Effector memory CD8-positive, alpha-beta T cell (primary cell): ENCODE measurements at regions not wholly inside any gene's neighbourhood (a gene's known extent, or its start where the extent isn't known, plus 50 kb on each side); places are given as distances from the start of the nearest gene placed in this dataset.
"Not testable (repeated sequence)": the region's sequence is repeated elsewhere in the genome, so short reads cannot be mapped to it uniquely, and the experiment has no call there.

ENCODE experiments used
- ATAC-seq: fragments of 150-1000 bp; cut with Tn5 transposase; replicated peaks from 2 replicates; pipeline ENCODE4 v1.10.0; 2021; ENCODE audit warnings: mild to moderate bottlenecking, moderate library complexity
- DNase-seq, 3 experiments: peaks; one replicate each; pipeline ENCODE4 v3.0.0; 2021
- H3K27ac Mint-ChIP-seq, 2 donors: one replicate each; pipeline ENCODE4 v1.8.0; 2022; ENCODE audit warnings: mild to moderate bottlenecking in 2 of 2, mixed read lengths in 2 of 2, moderate library complexity in 2 of 2
- H3K27me3 Mint-ChIP-seq, 2 donors: one replicate each; pipeline ENCODE4 v1.8.0; 2022; ENCODE audit warnings: mixed read lengths in 2 of 2
- H3K36me3 Mint-ChIP-seq: one replicate; pipeline ENCODE4 v1.8.0; 2022; ENCODE audit warnings: mild to moderate bottlenecking, moderate library complexity, mixed read lengths; ENCODE audit not compliant: insufficient read depth
- H3K4me1 Mint-ChIP-seq, 2 donors: one replicate each; pipeline ENCODE4 v1.8.0; 2022; ENCODE audit warnings: low read depth in 2 of 2, mixed read lengths in 2 of 2
- H3K4me3 Mint-ChIP-seq, 2 donors: one replicate each; pipeline ENCODE4 v1.8.0; 2022; ENCODE audit warnings: mild to moderate bottlenecking in 2 of 2, mixed read lengths in 2 of 2, moderate library complexity in 2 of 2
- H3K9me3 Mint-ChIP-seq, 2 donors: one replicate each; pipeline ENCODE4 v1.8.0; 2022; ENCODE audit warnings: mixed read lengths in 2 of 2

DNA sequence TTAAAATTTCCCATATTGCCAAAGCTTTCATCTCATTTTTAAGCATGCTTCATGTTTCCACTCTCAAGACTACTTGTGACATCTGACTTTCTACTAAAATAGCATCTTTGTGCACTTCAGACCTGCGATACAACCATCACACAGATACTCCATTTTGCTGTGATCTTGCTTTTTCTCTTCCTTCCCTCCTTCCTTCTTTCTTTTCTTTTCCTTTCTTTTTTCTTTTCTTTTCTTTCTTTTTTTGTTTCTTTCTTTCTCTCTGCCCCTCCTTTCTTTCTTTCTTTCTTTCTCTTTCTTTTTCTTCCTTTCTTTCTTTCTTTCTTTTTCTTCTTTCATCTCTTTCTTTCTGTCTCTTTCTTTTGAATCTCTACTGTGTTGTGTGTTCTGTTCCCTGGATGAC is 194.0 kb upstream of the KCND2 start:
- no peaks in the 10 kb centered on the region for H3K4me1 Mint-ChIP-seq
- no peak for ATAC-seq
- H3K27ac Mint-ChIP-seq, result no peak overlapping the region
- no peak overlapping the region for H3K4me3 Mint-ChIP-seq
- peaks cover 5 to 9% of the 10 kb centered on the region in 2 donors for H3K9me3 Mint-ChIP-seq
- H3K27me3 Mint-ChIP-seq, result no peaks in the 10 kb centered on the region
- DNase-seq, result no peak
- H3K36me3 Mint-ChIP-seq, result peaks cover 6% of the 10 kb centered on the region

DNA sequence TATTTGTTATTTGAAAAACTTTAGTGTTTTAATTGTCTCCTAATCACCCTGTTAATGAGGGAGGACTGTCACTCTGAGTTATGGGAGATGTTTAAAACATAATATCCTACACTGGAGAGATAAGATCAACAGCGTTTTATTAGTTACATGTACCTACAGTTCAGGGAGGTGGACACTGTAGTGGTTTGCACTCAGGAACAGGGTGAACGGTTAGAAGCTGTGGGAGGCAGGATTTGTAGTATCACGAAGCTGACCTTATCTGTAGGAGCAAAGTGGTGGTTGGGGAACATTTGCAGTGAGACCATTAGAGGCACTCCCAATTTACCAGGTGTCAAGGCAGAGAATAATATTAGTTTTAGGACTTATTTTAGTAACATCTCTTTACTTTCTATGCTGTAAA is 193.3 kb upstream of the KCND2 start:
- H3K4me3 Mint-ChIP-seq, result no peak overlapping the region
- H3K36me3 Mint-ChIP-seq, result peaks cover 6% of the 10 kb centered on the region
- peaks cover 2 to 5% of the 10 kb centered on the region in 2 donors for H3K9me3 Mint-ChIP-seq
- H3K27ac Mint-ChIP-seq, result no peak overlapping the region
- DNase-seq, result no peak
- no peaks in the 10 kb centered on the region for H3K27me3 Mint-ChIP-seq
- no peaks in the 10 kb centered on the region for H3K4me1 Mint-ChIP-seq
- ATAC-seq, result no peak

DNA sequence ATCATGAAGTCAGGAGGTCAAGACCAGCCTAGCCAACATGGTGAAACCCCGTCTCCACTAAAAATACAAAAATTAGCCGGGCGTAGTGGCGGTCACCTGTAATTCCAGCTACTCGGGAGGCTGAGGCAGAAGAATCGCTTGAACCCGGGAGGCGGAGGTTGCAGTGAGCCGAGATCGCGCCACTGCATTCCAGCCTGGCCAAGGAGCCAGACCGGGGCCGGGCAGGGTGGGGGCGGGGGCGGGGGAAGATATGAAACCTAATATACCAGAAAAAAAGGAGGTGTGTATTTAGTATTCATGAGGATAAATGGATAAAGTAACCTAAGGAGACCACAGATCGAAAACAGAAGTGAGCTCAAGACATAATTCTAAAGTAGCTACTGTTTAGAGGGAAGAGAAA is 186.5 kb upstream of the KCND2 start:
- H3K36me3 Mint-ChIP-seq, H3K27ac Mint-ChIP-seq, ATAC-seq, H3K4me1 Mint-ChIP-seq, H3K4me3 Mint-ChIP-seq, DNase-seq, H3K27me3 Mint-ChIP-seq: not testable (repeated sequence)
- H3K9me3 Mint-ChIP-seq, result peaks cover 0 to 10% of the 10 kb centered on the region in 2 donors

DNA sequence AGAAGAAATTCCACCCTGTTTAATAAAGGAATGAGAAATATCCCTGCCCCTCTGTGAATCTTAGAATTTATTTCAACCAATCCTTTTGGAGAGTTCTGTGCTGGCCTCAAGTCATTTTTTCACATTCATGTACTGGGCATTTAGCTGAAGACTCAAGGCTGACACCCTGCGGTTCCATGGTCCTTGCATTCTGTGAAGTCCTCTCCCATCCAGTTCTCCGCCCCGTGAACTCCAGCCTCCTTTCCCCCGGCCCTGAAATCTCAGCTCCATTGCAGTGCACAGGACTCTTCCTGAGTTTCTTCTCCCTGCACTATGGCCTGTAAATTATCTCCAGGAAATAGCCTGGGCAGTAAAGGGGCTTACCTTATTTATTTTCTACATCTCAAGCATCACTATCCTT is 183.0 kb upstream of the KCND2 start:
- H3K4me1 Mint-ChIP-seq, result no peaks in the 10 kb centered on the region
- no peaks in the 10 kb centered on the region for H3K36me3 Mint-ChIP-seq
- ATAC-seq (no peak), DNase-seq (no peak)
- H3K4me3 Mint-ChIP-seq, result no peak overlapping the region
- H3K27me3 Mint-ChIP-seq, result no peaks in the 10 kb centered on the region
- H3K27ac Mint-ChIP-seq, result no peak overlapping the region
- peaks cover 0 to 10% of the 10 kb centered on the region in 2 donors for H3K9me3 Mint-ChIP-seq

DNA sequence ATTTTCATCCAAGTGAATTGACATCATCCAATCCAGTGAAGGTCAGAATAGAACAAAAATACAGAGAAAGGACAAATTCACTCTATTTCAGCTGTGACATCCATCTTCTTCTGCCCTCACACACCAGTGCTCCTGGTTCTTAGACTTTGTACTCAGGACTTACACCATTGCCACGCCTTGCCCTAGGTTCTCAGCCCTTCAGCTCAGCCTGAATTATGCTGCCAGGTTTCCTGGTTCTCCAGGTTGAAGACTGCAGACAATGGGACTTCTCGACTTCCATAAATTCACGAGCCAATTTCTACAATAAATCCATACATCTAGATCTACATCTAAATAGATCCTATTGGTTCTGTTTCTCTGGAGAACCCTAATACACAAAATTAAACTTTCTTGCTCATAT is 181.2 kb upstream of the KCND2 start:
- DNase-seq, result no peak
- Mint-ChIP-seq H3K27me3 (no peaks in the 10 kb centered on the region), H3K36me3 (no peaks in the 10 kb centered on the region), H3K27ac (no peak overlapping the region), H3K4me3 (no peak overlapping the region), H3K9me3 (peaks cover 0 to 8% of the 10 kb centered on the region in 2 donors), H3K4me1 (no peaks in the 10 kb centered on the region)
- no peak for ATAC-seq

DNA sequence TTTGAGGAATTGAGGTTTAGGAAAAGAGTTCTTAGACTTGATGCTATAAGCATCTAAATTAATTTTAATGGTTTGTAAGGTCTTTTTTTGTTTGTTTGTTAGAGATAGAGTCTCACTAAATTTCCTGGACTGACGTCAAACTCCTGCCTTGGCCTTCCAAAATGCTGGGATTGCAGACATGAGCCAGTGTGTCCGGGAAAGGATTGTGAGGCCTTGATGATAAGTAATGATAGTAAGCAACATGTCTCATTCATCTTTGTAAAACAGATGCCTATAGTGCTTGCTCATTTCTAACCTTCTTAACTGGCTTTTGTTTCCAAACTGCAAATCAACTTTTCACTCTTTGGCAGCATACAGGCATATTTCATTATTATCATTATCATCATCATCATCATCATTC is 176.0 kb upstream of the KCND2 start:
- no peak overlapping the region for H3K27ac Mint-ChIP-seq
- no peaks in the 10 kb centered on the region for H3K36me3 Mint-ChIP-seq
- DNase-seq (no peak), ATAC-seq (no peak)
- H3K4me1 Mint-ChIP-seq, result no peaks in the 10 kb centered on the region
- H3K9me3 Mint-ChIP-seq, result peaks cover 8% of the 10 kb centered on the region in 2 donors
- no peaks in the 10 kb centered on the region for H3K27me3 Mint-ChIP-seq
- H3K4me3 Mint-ChIP-seq, result no peak overlapping the region

DNA sequence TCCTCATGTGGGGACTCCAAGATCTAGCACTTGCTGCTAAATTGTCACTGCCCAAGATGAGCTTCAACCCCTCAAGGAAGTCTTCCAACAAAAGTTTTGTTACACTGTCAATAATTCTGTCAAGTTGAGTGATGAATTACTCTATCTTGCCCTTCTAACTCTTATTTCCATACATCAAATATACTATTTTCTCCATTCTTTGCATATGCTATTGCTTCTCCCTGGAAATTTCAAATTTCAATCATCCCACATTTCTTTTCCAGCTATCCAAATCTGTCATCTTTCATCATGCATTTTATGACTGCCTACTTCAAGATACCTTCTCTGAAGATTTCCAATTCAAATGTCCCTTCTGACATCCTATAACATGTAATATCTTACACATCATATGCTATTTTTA is 175.2 kb upstream of the KCND2 start:
- Mint-ChIP-seq H3K27me3 (no peaks in the 10 kb centered on the region), H3K4me1 (no peaks in the 10 kb centered on the region), H3K4me3 (no peak overlapping the region), H3K9me3 (peaks cover 6 to 8% of the 10 kb centered on the region in 2 donors), H3K36me3 (no peaks in the 10 kb centered on the region), H3K27ac (no peak overlapping the region)
- ATAC-seq (no peak), DNase-seq (no peak)

DNA sequence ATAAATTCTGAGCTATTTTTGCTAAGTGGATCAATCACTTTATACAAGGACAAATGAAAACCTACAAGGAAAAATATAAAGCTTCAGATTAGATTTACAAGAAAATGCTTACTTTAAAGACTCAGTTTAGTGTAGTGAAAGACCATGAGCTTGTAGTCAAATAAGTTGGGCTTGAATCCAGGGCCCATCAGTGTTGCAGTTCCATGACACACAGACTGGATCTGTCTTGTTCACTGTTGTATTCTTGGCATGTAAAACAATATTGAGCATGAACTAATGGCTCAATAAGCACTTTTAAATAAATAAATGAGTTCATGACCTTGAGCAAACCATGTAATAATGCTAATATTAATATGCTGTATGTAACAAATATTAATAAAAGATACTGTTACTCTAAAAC is 164.6 kb upstream of the KCND2 start:
- no peak overlapping the region for H3K4me3 Mint-ChIP-seq
- peaks cover 4 to 7% of the 10 kb centered on the region in 2 donors for H3K9me3 Mint-ChIP-seq
- H3K27ac Mint-ChIP-seq, result no peak overlapping the region
- ATAC-seq (no peak), DNase-seq (no peak)
- H3K4me1 Mint-ChIP-seq, result no peaks in the 10 kb centered on the region
- H3K27me3 Mint-ChIP-seq, result no peaks in the 10 kb centered on the region
- no peaks in the 10 kb centered on the region for H3K36me3 Mint-ChIP-seq

DNA sequence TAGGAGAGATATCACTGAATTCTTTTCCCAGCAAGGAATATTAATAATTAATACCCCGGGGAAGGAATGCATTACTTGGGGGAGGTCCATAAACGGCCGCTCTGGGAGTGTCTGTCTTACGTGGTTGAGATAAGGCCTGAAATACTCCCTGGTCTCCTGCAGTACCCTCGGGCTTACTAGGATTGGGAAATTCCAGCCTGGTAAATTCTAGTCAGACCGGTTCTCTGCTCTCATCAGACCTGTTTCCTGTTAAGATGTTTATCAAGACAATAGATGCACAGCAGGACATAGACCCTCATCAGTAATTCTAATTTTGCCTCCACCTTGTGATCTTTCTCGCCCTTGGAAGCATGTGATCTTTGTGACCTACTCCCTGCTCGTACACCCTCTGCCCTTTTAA is 162.8 kb upstream of the KCND2 start:
- Mint-ChIP-seq H3K4me3 (no peak overlapping the region), H3K27me3 (no peaks in the 10 kb centered on the region), H3K4me1 (no peaks in the 10 kb centered on the region), H3K27ac (no peak overlapping the region), H3K9me3 (peaks cover 4 to 7% of the 10 kb centered on the region in 2 donors), H3K36me3 (no peaks in the 10 kb centered on the region)
- no peak for DNase-seq
- no peak for ATAC-seq

DNA sequence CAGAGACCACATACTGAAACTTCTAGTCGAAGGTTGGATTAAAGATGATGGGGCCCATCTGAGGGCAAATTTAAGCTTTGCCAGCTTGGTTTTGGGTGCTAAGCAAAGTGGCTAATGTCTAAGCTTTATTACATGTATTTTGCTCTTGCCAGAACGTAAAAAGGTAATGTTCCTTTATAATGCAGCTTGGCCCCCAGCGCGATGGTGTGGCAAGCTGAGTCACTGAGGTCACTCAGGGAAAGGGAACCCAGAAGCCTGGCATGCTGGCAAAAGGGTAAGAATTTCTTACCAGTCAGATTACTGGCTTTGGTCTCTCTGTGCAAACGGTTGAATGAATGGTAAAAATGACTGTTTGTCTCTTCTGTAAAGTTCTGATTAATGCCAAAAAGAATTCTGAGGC is 158.3 kb upstream of the KCND2 start:
- H3K4me3 Mint-ChIP-seq, result no peak overlapping the region
- H3K36me3 Mint-ChIP-seq, result no peaks in the 10 kb centered on the region
- H3K4me1 Mint-ChIP-seq, result no peaks in the 10 kb centered on the region
- H3K27me3 Mint-ChIP-seq, result no peaks in the 10 kb centered on the region
- H3K9me3 Mint-ChIP-seq, result peaks cover 4 to 7% of the 10 kb centered on the region in 2 donors
- no peak for ATAC-seq
- no peak overlapping the region for H3K27ac Mint-ChIP-seq
- DNase-seq, result no peak

DNA sequence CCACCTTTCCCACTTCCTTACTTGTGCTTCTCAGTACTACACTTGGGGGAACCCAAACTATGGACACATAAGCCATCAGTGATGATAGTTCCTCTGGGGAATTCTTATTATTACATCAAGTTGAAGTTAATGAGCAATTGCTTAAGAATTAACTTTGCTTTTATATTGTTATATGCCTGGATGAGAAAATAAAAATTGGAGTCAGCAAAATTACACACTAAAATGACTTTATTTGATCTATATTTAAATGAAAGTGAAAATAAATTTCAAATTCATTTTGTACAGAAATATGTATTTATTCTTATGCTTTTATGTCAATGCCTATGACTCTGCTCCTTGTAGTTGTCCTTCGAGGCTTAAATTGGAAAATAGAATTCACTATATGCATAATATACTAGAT is 149.4 kb upstream of the KCND2 start:
- Mint-ChIP-seq H3K9me3 (no peaks in the 10 kb centered on the region), H3K36me3 (no peaks in the 10 kb centered on the region), H3K4me1 (no peaks in the 10 kb centered on the region), H3K27me3 (no peaks in the 10 kb centered on the region), H3K4me3 (no peak overlapping the region), H3K27ac (no peak overlapping the region)
- ATAC-seq (no peak), DNase-seq (no peak)

DNA sequence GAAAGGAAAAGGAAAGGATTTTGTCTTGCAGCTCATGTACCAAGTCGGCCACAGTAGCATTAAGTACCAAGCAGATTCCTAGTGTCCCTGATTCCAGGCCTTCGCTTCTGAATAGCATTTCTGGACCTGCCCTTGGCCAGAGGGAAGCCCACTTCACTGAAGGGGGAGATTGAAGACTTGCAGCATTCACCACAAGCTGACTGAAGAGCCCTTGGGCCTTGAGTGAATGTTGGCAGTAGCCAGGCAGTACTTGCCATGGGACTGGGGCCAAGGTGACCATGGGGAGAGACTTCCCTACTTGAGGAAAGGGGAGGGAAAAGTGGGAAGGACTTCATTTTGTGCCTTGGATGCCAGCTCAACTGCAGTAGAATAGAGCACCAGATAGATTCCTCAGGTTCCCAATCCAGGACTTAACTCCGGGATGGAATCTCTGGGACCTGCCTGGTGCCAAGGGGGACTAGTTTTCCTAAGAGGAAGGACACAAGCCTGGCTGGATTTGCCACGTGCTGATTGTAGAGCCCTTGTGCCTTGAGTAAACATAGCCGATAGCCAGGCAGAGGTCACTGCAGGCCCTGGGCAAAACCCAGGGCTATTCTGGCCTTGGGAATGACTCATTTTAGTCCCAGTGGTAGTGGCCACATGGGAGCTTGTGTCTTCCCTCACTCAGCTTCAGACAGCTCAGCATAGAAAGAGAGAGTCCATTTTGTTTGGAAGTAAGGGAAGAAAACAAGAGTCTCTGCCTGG is 141.7 kb upstream of the KCND2 start:
- Mint-ChIP-seq H3K4me1 (no peaks in the 10 kb centered on the region), H3K4me3 (no peak overlapping the region), H3K9me3 (peaks cover 12 to 23% of the 10 kb centered on the region in 2 donors), H3K27ac (no peak overlapping the region), H3K36me3 (no peaks in the 10 kb centered on the region), H3K27me3 (no peaks in the 10 kb centered on the region)
- DNase-seq (no peak), ATAC-seq (no peak)

DNA sequence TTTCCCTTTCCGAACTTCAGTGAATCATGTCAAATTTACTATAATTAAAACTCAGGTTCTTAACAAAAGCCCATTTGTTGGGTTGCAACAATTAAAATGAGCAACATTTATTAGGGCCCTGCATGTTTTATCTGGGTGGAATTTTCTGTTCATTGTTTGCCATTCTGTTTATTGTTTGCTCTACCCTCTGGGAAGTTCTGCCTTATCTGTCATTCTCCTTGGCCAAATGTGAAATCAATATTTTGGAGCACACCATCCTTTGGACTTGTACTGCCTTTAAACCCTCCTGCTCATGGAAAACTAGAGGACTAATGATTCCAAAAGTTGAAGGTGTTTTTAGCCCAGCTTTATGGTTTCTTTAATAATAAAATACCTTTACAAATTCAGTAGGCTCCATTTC is 134.5 kb upstream of the KCND2 start:
- Mint-ChIP-seq H3K4me3 (no peak overlapping the region), H3K4me1 (no peaks in the 10 kb centered on the region), H3K27ac (no peak overlapping the region), H3K36me3 (no peaks in the 10 kb centered on the region), H3K27me3 (no peaks in the 10 kb centered on the region), H3K9me3 (peaks cover 6 to 7% of the 10 kb centered on the region in 2 donors)
- no peak for ATAC-seq
- no peak for DNase-seq

DNA sequence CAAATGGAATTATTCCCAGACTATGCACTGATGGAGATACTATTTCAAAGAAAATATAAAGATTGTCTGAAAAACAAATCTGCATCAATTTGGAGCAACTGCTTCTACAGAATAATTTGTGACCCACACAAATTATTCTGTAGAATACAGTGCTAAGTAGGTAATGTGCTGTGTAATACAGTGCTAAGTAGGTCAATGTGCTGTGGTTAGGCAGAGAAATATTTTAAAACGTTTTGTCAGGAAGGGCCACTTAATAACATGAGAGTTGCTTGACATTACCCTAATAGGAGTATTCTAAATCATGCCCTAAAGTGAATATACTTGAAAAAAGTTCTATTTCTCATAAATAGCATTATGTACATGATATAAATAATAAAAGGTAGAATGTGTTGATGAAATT is 116.5 kb upstream of the KCND2 start:
- H3K4me1 Mint-ChIP-seq, result no peaks in the 10 kb centered on the region
- no peak for ATAC-seq
- H3K9me3 Mint-ChIP-seq, result peaks cover 9 to 14% of the 10 kb centered on the region in 2 donors
- H3K4me3 Mint-ChIP-seq, result no peak overlapping the region
- H3K36me3 Mint-ChIP-seq, result no peaks in the 10 kb centered on the region
- no peaks in the 10 kb centered on the region for H3K27me3 Mint-ChIP-seq
- no peak overlapping the region for H3K27ac Mint-ChIP-seq
- DNase-seq, result no peak

DNA sequence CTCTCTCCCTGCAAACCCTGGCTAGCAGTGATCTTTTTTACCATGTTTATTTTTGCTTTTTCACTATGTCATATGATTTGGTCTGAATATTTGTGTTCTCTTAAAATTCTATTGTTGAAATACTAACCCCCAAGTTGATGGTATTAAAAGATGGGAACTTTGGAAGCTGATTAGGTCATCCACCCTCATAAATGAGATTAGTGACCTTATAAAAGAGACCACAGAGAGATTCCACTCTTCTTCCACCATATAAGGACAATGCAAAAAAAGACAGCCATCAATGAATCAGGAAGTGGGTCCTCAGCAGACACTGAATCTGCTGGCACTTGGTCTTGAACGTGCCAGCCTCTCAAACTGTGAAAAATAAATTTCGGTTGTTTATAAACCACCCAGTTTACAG is 112.8 kb upstream of the KCND2 start:
- Mint-ChIP-seq H3K27me3 (no peaks in the 10 kb centered on the region), H3K36me3 (no peaks in the 10 kb centered on the region), H3K4me1 (no peaks in the 10 kb centered on the region), H3K9me3 (peaks cover 9 to 15% of the 10 kb centered on the region in 2 donors), H3K4me3 (no peak overlapping the region), H3K27ac (no peak overlapping the region)
- DNase-seq (no peak), ATAC-seq (no peak)
